Mesothelial cell of epicardium (in vitro differentiated cells): ENCODE measurements at regions not wholly inside any gene's neighbourhood (a gene's known extent, or its start where the extent isn't known, plus 50 kb on each side); places are given as distances from the start of the nearest gene placed in this dataset.

ENCODE experiments used
- DNase-seq, 2 experiments: peaks; one replicate each; pipeline ENCODE4 v3.0.0; 2021; ENCODE audit warnings: low spot score in 2 of 2; ENCODE audit not compliant: unreplicated experiment in 2 of 2
- H3K27ac Mint-ChIP-seq: 2 replicates; pipeline ENCODE4 v1.8.0; 2021; ENCODE audit warnings: mixed read lengths
- H3K27me3 Mint-ChIP-seq: 2 replicates; pipeline ENCODE4 v1.8.0; 2021; ENCODE audit warnings: low read depth, mixed read lengths
- H3K36me3 Mint-ChIP-seq: 2 replicates; pipeline ENCODE4 v1.8.0; 2021; ENCODE audit warnings: mixed read lengths
- H3K4me1 Mint-ChIP-seq: 2 replicates; pipeline ENCODE4 v1.8.0; 2021; ENCODE audit warnings: mixed read lengths
- H3K4me3 Mint-ChIP-seq: 2 replicates; pipeline ENCODE4 v1.8.0; 2021; ENCODE audit warnings: mild to moderate bottlenecking, moderate library complexity, mixed read lengths
- H3K9me3 Mint-ChIP-seq: 2 replicates; pipeline ENCODE4 v1.8.0; 2021; ENCODE audit warnings: mixed read lengths
- TF ChIP-seq, protein P1 (sequence below): fragments of 200-600 bp; sonication (generic); IDR thresholded peaks from one replicate; pipeline ENCODE4 v1.5.0; 2021; ENCODE audit warnings: antibody characterized with exemption; ENCODE audit not compliant: unreplicated experiment

DNA sequence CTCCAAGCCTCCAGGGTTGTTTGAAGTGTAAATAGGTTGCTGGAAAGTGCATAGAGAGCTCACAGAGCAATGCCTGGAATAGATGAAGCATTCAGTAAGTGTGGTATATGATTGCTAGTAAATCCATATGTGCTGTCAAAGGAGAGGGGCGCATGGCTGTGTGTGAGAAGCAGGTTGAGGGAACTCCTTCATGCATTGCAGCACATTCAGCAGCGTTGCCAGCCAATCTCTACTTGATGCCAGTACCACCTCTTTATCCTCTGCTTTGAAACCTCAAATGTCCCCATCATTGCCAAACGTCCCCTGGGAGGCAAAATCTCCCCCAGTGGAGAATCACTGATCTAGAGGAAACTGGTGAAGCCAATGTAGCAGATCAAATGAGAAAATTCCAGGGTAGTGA is 82.7 kb upstream of the RALGAPA2 start:
- no peak for DNase-seq
- no peak overlapping the region for H3K27ac Mint-ChIP-seq
- TF ChIP-seq, protein P1, sequence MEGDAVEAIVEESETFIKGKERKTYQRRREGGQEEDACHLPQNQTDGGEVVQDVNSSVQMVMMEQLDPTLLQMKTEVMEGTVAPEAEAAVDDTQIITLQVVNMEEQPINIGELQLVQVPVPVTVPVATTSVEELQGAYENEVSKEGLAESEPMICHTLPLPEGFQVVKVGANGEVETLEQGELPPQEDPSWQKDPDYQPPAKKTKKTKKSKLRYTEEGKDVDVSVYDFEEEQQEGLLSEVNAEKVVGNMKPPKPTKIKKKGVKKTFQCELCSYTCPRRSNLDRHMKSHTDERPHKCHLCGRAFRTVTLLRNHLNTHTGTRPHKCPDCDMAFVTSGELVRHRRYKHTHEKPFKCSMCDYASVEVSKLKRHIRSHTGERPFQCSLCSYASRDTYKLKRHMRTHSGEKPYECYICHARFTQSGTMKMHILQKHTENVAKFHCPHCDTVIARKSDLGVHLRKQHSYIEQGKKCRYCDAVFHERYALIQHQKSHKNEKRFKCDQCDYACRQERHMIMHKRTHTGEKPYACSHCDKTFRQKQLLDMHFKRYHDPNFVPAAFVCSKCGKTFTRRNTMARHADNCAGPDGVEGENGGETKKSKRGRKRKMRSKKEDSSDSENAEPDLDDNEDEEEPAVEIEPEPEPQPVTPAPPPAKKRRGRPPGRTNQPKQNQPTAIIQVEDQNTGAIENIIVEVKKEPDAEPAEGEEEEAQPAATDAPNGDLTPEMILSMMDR: no peak
- no peaks in the 10 kb centered on the region for H3K36me3 Mint-ChIP-seq
- peaks cover 16% of the 10 kb centered on the region for H3K27me3 Mint-ChIP-seq
- H3K4me3 Mint-ChIP-seq: no peak overlapping the region
- no peaks in the 10 kb centered on the region for H3K4me1 Mint-ChIP-seq
- H3K9me3 Mint-ChIP-seq: no peaks in the 10 kb centered on the region

DNA sequence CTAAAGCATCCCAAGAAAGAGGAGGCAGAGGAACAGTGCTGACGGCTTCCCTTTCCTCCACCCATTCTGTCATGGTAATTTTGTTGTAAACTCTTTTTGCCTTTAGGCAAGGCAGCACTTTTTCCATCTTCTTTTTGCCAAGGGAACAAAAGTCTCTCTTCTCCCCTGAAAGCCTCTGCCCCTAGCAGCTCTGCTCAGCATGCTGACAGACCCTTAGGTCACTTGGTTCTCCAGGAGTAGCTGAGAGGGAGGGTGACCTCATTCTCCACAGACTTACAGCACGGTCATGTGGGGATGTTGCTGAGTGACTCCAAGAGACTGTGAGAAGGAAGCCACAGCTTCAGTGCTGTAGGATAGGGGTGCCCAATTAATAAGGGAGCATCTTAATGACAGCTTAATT is 81.1 kb upstream of the RALGAPA2 start:
- H3K4me1 Mint-ChIP-seq: no peaks in the 10 kb centered on the region
- no peak for DNase-seq
- no peaks in the 10 kb centered on the region for H3K9me3 Mint-ChIP-seq
- H3K36me3 Mint-ChIP-seq: no peaks in the 10 kb centered on the region
- no peak overlapping the region for H3K4me3 Mint-ChIP-seq
- no peak overlapping the region for H3K27ac Mint-ChIP-seq
- H3K27me3 Mint-ChIP-seq: peaks cover 18% of the 10 kb centered on the region
- TF ChIP-seq, protein P1: no peak

DNA sequence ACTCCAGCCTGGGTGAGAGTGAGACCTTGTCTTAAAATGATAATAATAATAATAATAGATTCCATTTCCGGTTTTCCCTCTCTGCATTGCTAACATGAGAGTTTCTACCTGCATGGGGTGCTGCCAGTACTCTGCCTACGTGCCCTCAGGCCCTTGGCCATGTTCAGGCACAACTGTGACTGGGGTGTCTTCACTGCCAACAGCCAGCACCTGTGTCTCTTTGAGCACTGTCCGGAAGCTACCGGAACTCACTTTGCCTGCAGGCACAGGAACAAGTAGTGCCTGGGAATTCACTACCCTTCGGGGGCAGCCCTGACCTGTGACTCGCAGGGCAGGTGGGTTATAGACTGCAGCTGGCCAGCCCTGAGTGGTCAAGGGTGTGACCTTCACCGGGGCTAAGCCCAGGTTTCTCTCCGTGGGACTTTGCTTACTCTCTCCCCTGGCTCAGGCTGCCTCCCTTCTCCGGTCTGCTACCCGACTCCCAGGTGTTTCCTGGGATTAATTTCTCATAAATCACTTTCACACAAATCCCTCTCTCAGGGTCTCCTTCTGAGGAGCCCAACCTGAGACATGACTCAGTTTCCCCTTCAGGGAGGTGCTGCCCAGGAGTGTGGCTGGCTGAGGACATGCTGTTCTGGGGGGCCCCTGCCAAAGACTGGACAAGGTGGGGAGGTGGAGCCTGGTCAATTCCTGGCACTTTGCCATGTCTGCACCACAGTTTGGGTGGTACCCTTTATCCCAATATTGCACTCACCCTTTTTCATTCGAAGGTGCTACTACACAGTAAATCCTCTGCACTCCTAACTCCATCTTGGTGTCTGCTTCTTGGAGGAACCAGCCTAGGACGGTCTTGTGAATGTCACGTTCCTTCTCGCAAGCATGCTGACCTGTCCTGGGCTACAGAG is 79.5 kb upstream of the RALGAPA2 start:
- no peak overlapping the region for H3K27ac Mint-ChIP-seq
- TF ChIP-seq, protein P1: no peak
- peaks cover 18% of the 10 kb centered on the region for H3K27me3 Mint-ChIP-seq
- H3K36me3 Mint-ChIP-seq: no peaks in the 10 kb centered on the region
- H3K9me3 Mint-ChIP-seq: peaks cover 5% of the 10 kb centered on the region
- no peak overlapping the region for H3K4me3 Mint-ChIP-seq
- DNase-seq: no peak
- no peaks in the 10 kb centered on the region for H3K4me1 Mint-ChIP-seq

DNA sequence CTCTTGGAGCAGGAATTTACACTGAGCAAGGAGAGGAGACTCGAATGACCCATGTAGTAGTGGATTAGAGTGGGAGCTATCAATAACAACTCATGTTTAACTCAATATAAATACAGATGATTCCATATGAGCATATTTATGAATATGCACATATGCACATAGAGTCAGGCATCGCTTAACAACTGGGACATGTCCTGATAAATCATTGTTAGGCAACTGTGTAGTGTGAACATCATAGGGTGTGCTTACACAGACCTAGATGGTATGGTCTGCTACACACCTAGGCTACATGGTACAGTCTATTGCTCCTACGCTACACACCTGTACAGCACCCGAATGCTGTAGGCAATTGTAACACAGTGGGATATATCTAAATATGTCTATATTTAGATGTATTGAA is 75.9 kb upstream of the RALGAPA2 start:
- TF ChIP-seq, protein P1: no peak
- no peaks in the 10 kb centered on the region for H3K36me3 Mint-ChIP-seq
- H3K9me3 Mint-ChIP-seq: peaks cover 10% of the 10 kb centered on the region
- peaks cover 7% of the 10 kb centered on the region for H3K4me1 Mint-ChIP-seq
- H3K27ac Mint-ChIP-seq: no peak overlapping the region
- no peak for DNase-seq
- H3K4me3 Mint-ChIP-seq: no peak overlapping the region
- peaks cover 11% of the 10 kb centered on the region for H3K27me3 Mint-ChIP-seq

DNA sequence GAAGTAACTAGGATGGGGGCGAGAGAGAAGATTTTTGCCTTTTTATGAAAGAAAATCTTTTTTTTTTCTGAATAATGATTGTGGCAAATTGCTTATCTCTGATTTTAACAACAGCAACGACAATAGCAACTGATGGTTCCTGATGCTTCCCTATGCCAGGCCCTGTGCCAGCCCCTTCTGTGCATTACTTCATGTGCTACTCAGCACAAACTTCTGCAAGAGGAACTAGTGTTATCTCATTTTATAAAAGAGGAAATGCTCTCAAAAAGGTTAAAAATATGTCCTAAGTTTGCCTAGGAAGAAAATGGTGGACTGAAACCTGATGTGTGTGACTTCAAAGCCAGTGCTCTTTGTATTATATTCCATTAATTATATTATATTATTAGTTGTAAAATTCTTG is 74.0 kb upstream of the RALGAPA2 start:
- DNase-seq: no peak
- Mint-ChIP-seq H3K27ac (no peak overlapping the region), H3K27me3 (peaks cover 4% of the 10 kb centered on the region), H3K36me3 (no peaks in the 10 kb centered on the region), H3K9me3 (peaks cover 10% of the 10 kb centered on the region), H3K4me1 (peaks cover 13% of the 10 kb centered on the region), H3K4me3 (no peak overlapping the region)
- TF ChIP-seq, protein P1: no peak
